Spleen (tissue), 7 donors: ENCODE measurements at regions not wholly inside any gene's neighbourhood (a gene's known extent, or its start where the extent isn't known, plus 50 kb on each side); places are given as distances from the start of the nearest gene placed in this dataset.

Source experiments
- POLR2A ChIP-seq, 3 donors: fragments of 450-650 bp; IDR thresholded peaks; one replicate each; pipeline ENCODE4 v1.5.1; 2017; ENCODE audit warnings: antibody characterized with exemption in 3 of 3, mild to moderate bottlenecking in 1 of 3
- POLR2AphosphoS5 ChIP-seq, 3 donors: sonication (generic); formaldehyde crosslinking; IDR thresholded peaks; one replicate each; pipeline ENCODE4 v1.5.1; 2017; ENCODE audit warnings: antibody characterized with exemption in 3 of 3
- TF ChIP-seq, protein P1 (sequence below), 11 experiments: fragments of 200-600 bp in 7 of 11; fragments of 450-650 bp in 4 of 11; sonication (generic) in 4 of 11; IDR thresholded peaks in 8 of 11; conservative IDR thresholded peaks in 3 of 11; 1 replicate in 7 of 11; 2 replicates in 4 of 11; pipeline versions ENCODE4 v1.4.0 to v1.8.0; 2016 to 2021; ENCODE audit warnings: antibody characterized with exemption in 11 of 11, inconsistent platforms in 4 of 11, mild to moderate bottlenecking in 1 of 11
- donor health status: DM: no; HTN: no; CAD: no; lungs with moderate emphysema.
- donor health status: DM: no; HTN: no; CAD: no.
- donor health status: DM: no; HTN: no; CAD: no.

DNA sequence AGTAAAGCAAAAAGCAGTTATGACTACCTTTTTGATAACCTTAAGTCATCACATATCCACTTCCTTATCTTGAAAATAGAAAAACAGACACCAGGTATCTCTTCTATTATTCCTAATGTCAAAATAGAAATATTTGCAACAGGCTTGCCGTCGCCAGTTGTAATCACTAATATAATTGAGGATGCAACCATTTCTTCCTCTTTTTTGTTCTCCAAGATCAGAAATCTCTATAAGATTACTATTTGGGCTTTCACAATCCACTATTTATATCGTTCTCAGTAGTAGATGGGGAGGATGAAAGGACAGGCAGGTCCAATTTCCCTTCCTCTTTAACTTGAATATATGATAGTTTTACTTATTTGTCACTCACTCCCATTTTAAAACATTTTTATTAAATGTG is 130.2 kb upstream of the HMGA2 start:
- TF ChIP-seq, protein P1, sequence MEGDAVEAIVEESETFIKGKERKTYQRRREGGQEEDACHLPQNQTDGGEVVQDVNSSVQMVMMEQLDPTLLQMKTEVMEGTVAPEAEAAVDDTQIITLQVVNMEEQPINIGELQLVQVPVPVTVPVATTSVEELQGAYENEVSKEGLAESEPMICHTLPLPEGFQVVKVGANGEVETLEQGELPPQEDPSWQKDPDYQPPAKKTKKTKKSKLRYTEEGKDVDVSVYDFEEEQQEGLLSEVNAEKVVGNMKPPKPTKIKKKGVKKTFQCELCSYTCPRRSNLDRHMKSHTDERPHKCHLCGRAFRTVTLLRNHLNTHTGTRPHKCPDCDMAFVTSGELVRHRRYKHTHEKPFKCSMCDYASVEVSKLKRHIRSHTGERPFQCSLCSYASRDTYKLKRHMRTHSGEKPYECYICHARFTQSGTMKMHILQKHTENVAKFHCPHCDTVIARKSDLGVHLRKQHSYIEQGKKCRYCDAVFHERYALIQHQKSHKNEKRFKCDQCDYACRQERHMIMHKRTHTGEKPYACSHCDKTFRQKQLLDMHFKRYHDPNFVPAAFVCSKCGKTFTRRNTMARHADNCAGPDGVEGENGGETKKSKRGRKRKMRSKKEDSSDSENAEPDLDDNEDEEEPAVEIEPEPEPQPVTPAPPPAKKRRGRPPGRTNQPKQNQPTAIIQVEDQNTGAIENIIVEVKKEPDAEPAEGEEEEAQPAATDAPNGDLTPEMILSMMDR (IDR thresholded peaks at IDR 0.05 in 8 of 11, conservative IDR thresholded peaks at IDR 0.05 in 3 of 11), result no peak
- no peak for TF ChIP-seq POLR2A (IDR thresholded peaks at IDR 0.05)
- TF ChIP-seq POLR2AphosphoS5 (IDR thresholded peaks at IDR 0.05), result no peak
